Body of pancreas (tissue), 4 donors: ENCODE measurements at regions not wholly inside any gene's neighbourhood (a gene's known extent, or its start where the extent isn't known, plus 50 kb on each side); places are given as distances from the start of the nearest gene placed in this dataset.

Experiments
- ATAC-seq: fragments of 150-250 bp; one replicate; pipeline ENCODE4 v1.9.1; 2016
- DNase-seq, 4 donors: peaks; one replicate each; pipeline ENCODE4 v3.0.0-alpha.2; 2019
- H3K27ac ChIP-seq, 4 donors: fragments of 200-600 bp; sonication (generic); 1 replicate in 3 of 4; 2 replicates in 1 of 4; pipeline versions ENCODE4 v1.5.1 to v1.6.1; 2016 to 2019; ENCODE audit warnings: mild to moderate bottlenecking in 1 of 4, mixed read lengths in 1 of 4, moderate library complexity in 1 of 4
- H3K27me3 ChIP-seq, 2 donors: fragments of 200-600 bp; sonication (generic); one replicate each; pipeline ENCODE4 v1.6.0; 2016; ENCODE audit warnings: mild to moderate bottlenecking in 1 of 2
- H3K36me3 ChIP-seq, 2 donors: fragments of 200-600 bp; sonication (generic); replicated peaks in 1 of 2; 2 replicates each; pipeline ENCODE4 v1.5.1; 2016; ENCODE audit warnings: low read depth in 2 of 2; ENCODE audit not compliant: insufficient read depth in 1 of 2
- H3K4me1 ChIP-seq: fragments of 200-600 bp; sonication (generic); one replicate; pipeline ENCODE4 v1.6.0; 2016
- H3K4me3 ChIP-seq, 2 donors: fragments of 200-600 bp; sonication (generic); 1 replicate in 1 of 2; 2 replicates in 1 of 2; pipeline ENCODE4 v1.5.1; 2016 to 2019
- H3K9me3 ChIP-seq, 3 donors: fragments of 200-600 bp; sonication (generic); 1 replicate in 2 of 3; 2 replicates in 1 of 3; pipeline ENCODE4 v1.5.1; 2016
- POLR2A ChIP-seq, 3 donors: fragments of 450-650 bp; IDR thresholded peaks; one replicate each; pipeline ENCODE4 v1.6.1; 2016; ENCODE audit warnings: antibody characterized with exemption in 3 of 3, mild to moderate bottlenecking in 2 of 3
- WGBS, 2 donors: methylation state at CpG; one replicate each; pipeline ENCODE4 v1.1.5; 2017; 5-methylcytosine and 5-hydroxymethylcytosine counted together
- intact Hi-C: fragments of 100-400 bp; cut with DNase I; formaldehyde crosslinking; loops from one replicate; pipeline ENCODE4 v1.15.1; 2023
- TF ChIP-seq, protein P1 (sequence below), 7 experiments: fragments of 450-650 bp in 4 of 7; fragments of 200-600 bp in 3 of 7; sonication (generic) in 3 of 7; IDR thresholded peaks; one replicate each; pipeline ENCODE4 v1.5.1; 2016 to 2019; ENCODE audit warnings: antibody characterized with exemption in 7 of 7

DNA sequence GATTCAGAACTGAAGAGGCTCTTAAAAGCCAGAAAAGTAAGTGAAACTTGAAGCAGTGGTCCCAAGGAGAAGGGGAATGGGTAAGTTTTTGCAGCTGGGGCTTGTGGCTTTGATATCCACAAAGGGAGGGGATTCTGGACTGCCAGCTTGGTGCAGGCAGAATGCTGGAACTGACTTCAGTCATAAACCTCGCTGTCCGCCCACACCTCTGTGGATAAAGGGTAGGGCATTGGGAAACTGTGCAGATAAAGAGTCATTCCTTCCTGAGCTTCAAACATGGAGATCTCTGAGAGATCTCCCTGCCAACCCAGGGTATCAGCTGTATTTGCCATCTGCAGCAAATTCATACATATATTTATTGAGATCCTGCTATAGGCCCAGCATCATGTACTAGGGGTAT, 124.3 kb upstream of the OR9Q1 start:
- Histone ChIP-seq H3K27ac (no peak overlapping the region), H3K27me3 (no peaks in the 10 kb centered on the region), H3K9me3 (no peaks in the 10 kb centered on the region), H3K36me3 (no peaks in the 10 kb centered on the region), H3K4me1 (no peaks in the 10 kb centered on the region), H3K4me3 (no peak overlapping the region)
- no peak for ATAC-seq
- DNase-seq: no peak
- TF ChIP-seq, protein P1, sequence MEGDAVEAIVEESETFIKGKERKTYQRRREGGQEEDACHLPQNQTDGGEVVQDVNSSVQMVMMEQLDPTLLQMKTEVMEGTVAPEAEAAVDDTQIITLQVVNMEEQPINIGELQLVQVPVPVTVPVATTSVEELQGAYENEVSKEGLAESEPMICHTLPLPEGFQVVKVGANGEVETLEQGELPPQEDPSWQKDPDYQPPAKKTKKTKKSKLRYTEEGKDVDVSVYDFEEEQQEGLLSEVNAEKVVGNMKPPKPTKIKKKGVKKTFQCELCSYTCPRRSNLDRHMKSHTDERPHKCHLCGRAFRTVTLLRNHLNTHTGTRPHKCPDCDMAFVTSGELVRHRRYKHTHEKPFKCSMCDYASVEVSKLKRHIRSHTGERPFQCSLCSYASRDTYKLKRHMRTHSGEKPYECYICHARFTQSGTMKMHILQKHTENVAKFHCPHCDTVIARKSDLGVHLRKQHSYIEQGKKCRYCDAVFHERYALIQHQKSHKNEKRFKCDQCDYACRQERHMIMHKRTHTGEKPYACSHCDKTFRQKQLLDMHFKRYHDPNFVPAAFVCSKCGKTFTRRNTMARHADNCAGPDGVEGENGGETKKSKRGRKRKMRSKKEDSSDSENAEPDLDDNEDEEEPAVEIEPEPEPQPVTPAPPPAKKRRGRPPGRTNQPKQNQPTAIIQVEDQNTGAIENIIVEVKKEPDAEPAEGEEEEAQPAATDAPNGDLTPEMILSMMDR (IDR thresholded peaks at IDR 0.05): no peak
- TF ChIP-seq POLR2A (IDR thresholded peaks at IDR 0.05): no peak
- WGBS, 2 donors: 87 to 93% methylated on average over 2 of the region's 2 CpGs
- intact Hi-C loops: no loop called here

DNA sequence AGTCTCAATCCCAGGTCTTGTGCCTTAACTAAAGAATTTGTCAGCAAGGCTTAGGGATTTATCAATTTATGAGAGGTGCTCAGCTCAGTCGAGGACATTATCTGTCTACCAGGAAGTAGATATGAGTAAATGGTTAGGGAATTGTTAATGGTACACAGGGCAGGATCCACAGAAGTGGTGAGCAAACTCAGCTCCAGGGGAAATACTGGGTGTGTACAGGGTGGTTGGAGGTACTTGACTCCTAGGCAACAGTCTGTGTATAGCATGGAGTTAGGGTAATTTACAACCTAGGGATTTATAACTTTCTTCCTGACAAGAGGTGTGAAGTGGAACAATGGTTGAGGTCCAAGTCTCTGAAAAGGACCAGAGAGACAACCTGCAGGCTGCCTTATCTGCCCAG, 123.4 kb upstream of the OR9Q1 start:
- H3K9me3 ChIP-seq: no peaks in the 10 kb centered on the region
- 8 to 10% methylated on average over 1 of the region's 1 CpG for WGBS, 2 donors
- H3K36me3 ChIP-seq: no peaks in the 10 kb centered on the region
- no peak for TF ChIP-seq POLR2A (IDR thresholded peaks at IDR 0.05)
- TF ChIP-seq, protein P1 (IDR thresholded peaks at IDR 0.05): no peak
- no peak for ATAC-seq
- H3K27ac ChIP-seq: no peak overlapping the region
- H3K4me1 ChIP-seq: no peaks in the 10 kb centered on the region
- no peaks in the 10 kb centered on the region for H3K27me3 ChIP-seq
- H3K4me3 ChIP-seq: no peak overlapping the region
- intact Hi-C loops: no loop called here
- DNase-seq: no peak

DNA sequence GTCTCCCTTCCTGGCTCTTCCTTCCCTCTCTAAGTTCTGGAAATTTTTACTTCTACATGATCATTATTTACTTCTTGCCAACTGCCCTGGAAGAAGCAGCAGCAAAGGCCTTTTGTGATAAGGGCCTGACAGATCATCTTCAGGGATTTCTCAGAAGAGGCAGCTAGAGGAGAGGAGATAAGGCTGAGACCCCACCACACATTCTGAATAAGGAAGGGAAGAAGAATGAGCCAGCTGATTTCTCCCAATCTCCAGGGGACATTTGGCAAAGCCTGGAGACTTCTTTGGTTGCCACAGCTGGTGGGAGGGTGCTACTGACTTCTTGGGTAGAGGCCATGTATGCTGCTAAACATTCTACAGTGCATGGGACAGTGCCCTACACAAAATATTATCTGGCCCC, 122.4 kb upstream of the OR9Q1 start:
- intact Hi-C loops: no loop called here
- no peak for DNase-seq
- Histone ChIP-seq H3K27ac (no peak overlapping the region), H3K27me3 (no peaks in the 10 kb centered on the region), H3K4me1 (no peaks in the 10 kb centered on the region), H3K36me3 (no peaks in the 10 kb centered on the region), H3K4me3 (no peak overlapping the region), H3K9me3 (no peaks in the 10 kb centered on the region)
- no peak for TF ChIP-seq POLR2A (IDR thresholded peaks at IDR 0.05)
- TF ChIP-seq, protein P1 (IDR thresholded peaks at IDR 0.05): no peak
- ATAC-seq: no peak

DNA sequence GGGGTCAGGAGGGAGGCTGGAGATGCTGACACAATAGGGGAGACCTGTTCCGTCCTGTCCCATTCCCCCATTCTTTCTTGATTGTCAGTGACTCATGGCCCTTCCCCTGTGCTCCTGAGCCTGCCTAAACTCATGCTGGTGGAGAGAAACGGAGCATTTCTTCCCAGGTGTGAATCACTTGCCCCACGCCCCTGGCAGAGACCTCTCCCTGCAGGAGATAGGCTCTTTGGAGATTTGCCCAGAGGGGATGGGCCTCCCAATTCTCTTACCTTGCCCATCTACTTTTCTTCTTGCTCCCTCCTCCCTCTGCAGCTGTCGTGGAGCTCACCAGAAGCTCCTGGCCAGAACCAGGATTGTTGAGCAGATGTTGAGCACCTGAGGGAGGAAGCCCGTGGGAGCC, 121.9 kb upstream of the OR9Q1 start:
- H3K27ac ChIP-seq: no peak overlapping the region
- no peak for TF ChIP-seq POLR2A (IDR thresholded peaks at IDR 0.05)
- TF ChIP-seq, protein P1 (IDR thresholded peaks at IDR 0.05): no peak
- no peaks in the 10 kb centered on the region for H3K4me1 ChIP-seq
- 76 to 81% methylated on average over 4 of the region's 5 CpGs for WGBS, 2 donors
- H3K9me3 ChIP-seq: no peaks in the 10 kb centered on the region
- no peak overlapping the region for H3K4me3 ChIP-seq
- no peaks in the 10 kb centered on the region for H3K36me3 ChIP-seq
- no peak for DNase-seq
- no peak for ATAC-seq
- intact Hi-C loops: no loop called here
- no peaks in the 10 kb centered on the region for H3K27me3 ChIP-seq

DNA sequence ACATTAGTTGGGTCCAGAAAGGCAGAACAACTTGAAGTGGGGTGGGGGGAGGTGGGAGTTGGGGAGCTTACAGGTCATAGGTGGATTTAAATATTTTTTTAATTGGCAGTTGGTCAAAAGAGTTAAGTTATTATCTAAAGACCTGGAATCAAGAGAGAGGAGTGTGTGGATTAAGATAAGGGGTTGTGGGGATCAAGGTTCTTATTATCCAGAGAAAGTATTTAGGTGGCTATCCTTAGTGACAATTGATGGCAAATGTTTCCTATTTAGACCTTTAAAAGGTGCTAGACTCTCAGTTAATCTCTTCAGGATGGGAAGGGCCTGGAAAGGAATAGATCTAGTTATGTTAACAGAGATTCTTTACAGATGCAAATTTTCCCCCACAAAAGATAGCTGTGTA, 120.7 kb upstream of the OR9Q1 start:
- no peaks in the 10 kb centered on the region for H3K4me1 ChIP-seq
- TF ChIP-seq, protein P1 (IDR thresholded peaks at IDR 0.05): no peak
- no peak for TF ChIP-seq POLR2A (IDR thresholded peaks at IDR 0.05)
- ATAC-seq (no peak), DNase-seq (no peak)
- no peaks in the 10 kb centered on the region for H3K9me3 ChIP-seq
- H3K4me3 ChIP-seq: no peak overlapping the region
- no peaks in the 10 kb centered on the region for H3K36me3 ChIP-seq
- H3K27ac ChIP-seq: no peak overlapping the region
- H3K27me3 ChIP-seq: no peaks in the 10 kb centered on the region
- intact Hi-C loops: no loop called here
